ENCODE measurements at regions not wholly inside any gene's neighbourhood (a gene's known extent, or its start where the extent isn't known, plus 50 kb on each side); places are given as distances from the start of the nearest gene placed in this dataset.

GRCh38 chr5:102554082-102554481 lies 55.3 kb upstream of the SLCO6A1 start:
- H3K27me3 ChIP-seq (replicated peaks; ENCODE audit: control insufficient read depth, insufficient read depth, low read length) = no peaks in the 10 kb centered on the region
- H3K4me3 ChIP-seq (replicated peaks; ENCODE audit: low read depth, low read length) = no peak overlapping the region
- DNase-seq (ENCODE audit: extremely low read depth, insufficient read length) = no peak
- no peaks in the 10 kb centered on the region for H3K36me3 ChIP-seq (ENCODE audit: control insufficient read depth, insufficient read depth, low read length)
- no peak for TF ChIP-seq CTCF (IDR thresholded peaks at IDR 0.05; ENCODE audit: insufficient read depth, low read length, poor library complexity, severe bottlenecking)

DNA sequence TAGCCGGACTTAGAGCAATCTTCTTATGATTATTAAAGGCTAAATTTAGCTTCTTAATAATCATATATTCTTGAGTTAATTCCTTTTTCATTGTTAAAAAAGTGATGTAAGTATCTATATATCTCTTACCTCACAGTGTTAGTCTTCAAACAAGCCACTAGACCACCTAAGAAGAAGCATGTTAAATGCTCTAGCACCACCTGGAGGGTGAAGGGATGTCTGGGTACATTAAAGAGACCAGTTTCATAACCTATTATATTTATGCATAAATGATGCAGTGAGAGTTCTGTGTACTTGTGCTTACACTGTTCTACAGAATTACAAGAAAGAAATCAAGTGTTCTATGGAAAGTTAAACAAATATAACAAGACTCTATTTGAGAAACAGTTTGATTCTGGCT lies 55.9 kb upstream of the SLCO6A1 start:
- Histone ChIP-seq H3K36me3 (ENCODE audit: control insufficient read depth, insufficient read depth, low read length) (no peaks in the 10 kb centered on the region), H3K4me3 (replicated peaks; ENCODE audit: low read depth, low read length) (no peak overlapping the region), H3K27me3 (replicated peaks; ENCODE audit: control insufficient read depth, insufficient read depth, low read length) (no peaks in the 10 kb centered on the region)
- TF ChIP-seq CTCF (IDR thresholded peaks at IDR 0.05; ENCODE audit: insufficient read depth, low read length, poor library complexity, severe bottlenecking) = peak; percentile 8
- DNase-seq (ENCODE audit: extremely low read depth, insufficient read length) = no peak

DNA sequence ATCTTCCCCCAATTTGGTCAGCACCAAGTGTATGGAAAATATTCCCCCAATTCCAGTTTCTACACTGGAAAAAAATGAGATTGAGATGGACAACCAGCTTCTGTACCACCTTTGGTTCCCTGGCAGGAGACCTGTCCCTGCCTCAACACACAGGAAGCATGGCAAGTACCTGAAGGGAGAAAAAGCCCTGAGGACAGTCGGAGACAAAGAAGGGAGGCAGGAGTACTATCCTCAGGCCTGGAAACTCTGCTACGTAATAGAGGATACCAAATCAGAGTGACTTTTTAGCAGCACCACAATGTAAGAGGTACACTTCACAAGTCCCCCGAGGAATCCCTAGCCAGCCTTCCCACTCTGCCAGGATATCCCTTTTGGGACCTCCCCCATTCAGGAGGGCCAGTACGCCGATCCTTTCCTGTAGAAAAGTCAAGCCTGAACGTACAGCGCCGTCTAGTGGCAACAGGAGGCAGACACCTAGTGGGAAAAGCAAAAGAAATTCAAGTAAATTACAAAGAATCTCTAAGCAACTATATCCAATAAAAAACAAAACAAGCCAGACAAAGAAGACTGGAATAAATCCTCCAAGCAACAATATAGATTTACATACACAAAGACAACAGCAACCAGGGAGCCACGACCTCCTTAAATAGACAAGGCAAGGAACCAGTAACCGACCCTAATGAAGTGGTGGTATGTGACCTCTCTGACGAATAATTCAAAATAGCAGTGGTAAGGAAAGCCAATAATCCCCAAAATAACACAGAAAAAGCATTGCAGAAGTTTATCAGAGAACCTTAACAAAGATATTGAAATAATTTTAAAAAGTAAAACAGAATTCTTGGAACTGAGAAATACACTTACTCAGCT lies 63.3 kb upstream of the SLCO6A1 start:
- H3K4me3 ChIP-seq (replicated peaks; ENCODE audit: low read depth, low read length) = no peak overlapping the region
- H3K36me3 ChIP-seq (ENCODE audit: control insufficient read depth, insufficient read depth, low read length) = no peaks in the 10 kb centered on the region
- no peaks in the 10 kb centered on the region for H3K27me3 ChIP-seq (replicated peaks; ENCODE audit: control insufficient read depth, insufficient read depth, low read length)
- no peak for DNase-seq (ENCODE audit: extremely low read depth, insufficient read length)
- TF ChIP-seq CTCF (IDR thresholded peaks at IDR 0.05; ENCODE audit: insufficient read depth, low read length, poor library complexity, severe bottlenecking) = peak; percentile 97

DNA sequence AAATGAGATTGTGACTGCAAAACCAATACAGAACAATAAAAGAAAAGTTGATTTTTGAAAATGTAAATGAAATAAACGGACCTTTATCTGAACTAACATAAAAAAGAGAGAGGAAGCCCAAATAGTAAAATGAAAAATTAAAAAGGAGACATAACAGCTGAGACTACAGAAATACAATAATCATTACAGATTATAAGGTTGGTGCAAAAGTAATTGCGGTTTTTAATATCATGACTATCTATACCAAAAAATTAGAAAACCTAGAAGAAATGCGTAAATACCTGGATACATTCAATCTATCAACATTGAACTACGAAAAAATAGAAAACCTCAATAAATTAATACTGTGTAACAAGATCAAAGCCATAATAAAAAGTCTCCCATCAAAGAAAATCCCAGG lies 71.9 kb upstream of the SLCO6A1 start:
- Histone ChIP-seq H3K4me3 (replicated peaks; ENCODE audit: low read depth, low read length) (no peak overlapping the region), H3K36me3 (ENCODE audit: control insufficient read depth, insufficient read depth, low read length) (no peaks in the 10 kb centered on the region), H3K27me3 (replicated peaks; ENCODE audit: control insufficient read depth, insufficient read depth, low read length) (no peaks in the 10 kb centered on the region)
- no peak for TF ChIP-seq CTCF (IDR thresholded peaks at IDR 0.05; ENCODE audit: insufficient read depth, low read length, poor library complexity, severe bottlenecking)
- DNase-seq (ENCODE audit: extremely low read depth, insufficient read length) = no peak

DNA sequence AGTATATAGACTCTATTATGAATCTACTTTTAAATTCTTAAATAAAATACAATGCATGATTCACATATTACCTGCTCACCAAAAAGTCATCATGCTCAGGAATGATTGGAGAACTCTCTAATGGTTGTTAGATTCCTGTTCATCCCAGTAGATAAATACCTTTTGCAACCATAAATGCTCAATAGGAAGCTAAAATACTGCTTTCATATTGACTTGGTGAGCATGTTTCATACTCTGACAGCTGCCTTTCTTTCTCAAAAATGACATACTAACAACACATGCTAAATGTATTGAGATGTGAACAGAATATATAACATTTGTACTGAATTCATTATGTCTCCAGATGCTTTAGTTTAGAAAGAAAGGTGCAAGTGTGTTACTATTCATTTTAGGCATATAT lies 79.6 kb upstream of the SLCO6A1 start:
- DNase-seq (ENCODE audit: extremely low read depth, insufficient read length) = no peak
- Histone ChIP-seq H3K36me3 (ENCODE audit: control insufficient read depth, insufficient read depth, low read length) (no peaks in the 10 kb centered on the region), H3K4me3 (replicated peaks; ENCODE audit: low read depth, low read length) (no peak overlapping the region), H3K27me3 (replicated peaks; ENCODE audit: control insufficient read depth, insufficient read depth, low read length) (no peaks in the 10 kb centered on the region)
- TF ChIP-seq CTCF (IDR thresholded peaks at IDR 0.05; ENCODE audit: insufficient read depth, low read length, poor library complexity, severe bottlenecking) = no peak
